Subcutaneous abdominal adipose tissue (tissue), 5 donors: ENCODE measurements at regions not wholly inside any gene's neighbourhood (a gene's known extent, or its start where the extent isn't known, plus 50 kb on each side); places are given as distances from the start of the nearest gene placed in this dataset.
"Not testable (repeated sequence)": the region's sequence is repeated elsewhere in the genome, so short reads cannot be mapped to it uniquely, and the experiment has no call there.

Experiments used
- H3K27ac ChIP-seq: one replicate; pipeline ENCODE4 v1.7.0; 2013; ENCODE audit warnings: low read depth, mild to moderate bottlenecking, inconsistent platforms, low read length, moderate library complexity
- H3K27me3 ChIP-seq, 5 donors: one replicate each; pipeline ENCODE4 v1.7.0; 2013; ENCODE audit warnings: low read length in 5 of 5, inconsistent platforms in 1 of 5; ENCODE audit not compliant: control insufficient read depth in 5 of 5, insufficient read depth in 4 of 5
- H3K36me3 ChIP-seq, 5 donors: one replicate each; pipeline ENCODE4 v1.7.0; 2013; ENCODE audit warnings: low read length in 5 of 5; ENCODE audit not compliant: control insufficient read depth in 5 of 5, insufficient read depth in 5 of 5
- H3K4me1 ChIP-seq, 5 donors: one replicate each; pipeline ENCODE4 v1.7.0; 2013; ENCODE audit warnings: low read length in 5 of 5, mild to moderate bottlenecking in 3 of 5, moderate library complexity in 1 of 5; ENCODE audit not compliant: control insufficient read depth in 5 of 5, insufficient read depth in 5 of 5
- H3K4me3 ChIP-seq, 5 donors: one replicate each; pipeline ENCODE4 v1.7.0; 2013; ENCODE audit warnings: low read length in 5 of 5, low read depth in 1 of 5
- H3K9ac ChIP-seq, 5 donors: one replicate each; pipeline ENCODE4 v1.7.0; 2013; ENCODE audit warnings: low read length in 5 of 5, mild to moderate bottlenecking in 4 of 5, moderate library complexity in 3 of 5
- H3K9me3 ChIP-seq, 5 donors: one replicate each; pipeline ENCODE4 v1.7.0; 2013; ENCODE audit warnings: low read length in 5 of 5; ENCODE audit not compliant: control insufficient read depth in 5 of 5
- donor health status: healthy.
- donor health status: healthy.
- donor health status: healthy.
- donor health status: healthy.
- donor health status: healthy.

DNA sequence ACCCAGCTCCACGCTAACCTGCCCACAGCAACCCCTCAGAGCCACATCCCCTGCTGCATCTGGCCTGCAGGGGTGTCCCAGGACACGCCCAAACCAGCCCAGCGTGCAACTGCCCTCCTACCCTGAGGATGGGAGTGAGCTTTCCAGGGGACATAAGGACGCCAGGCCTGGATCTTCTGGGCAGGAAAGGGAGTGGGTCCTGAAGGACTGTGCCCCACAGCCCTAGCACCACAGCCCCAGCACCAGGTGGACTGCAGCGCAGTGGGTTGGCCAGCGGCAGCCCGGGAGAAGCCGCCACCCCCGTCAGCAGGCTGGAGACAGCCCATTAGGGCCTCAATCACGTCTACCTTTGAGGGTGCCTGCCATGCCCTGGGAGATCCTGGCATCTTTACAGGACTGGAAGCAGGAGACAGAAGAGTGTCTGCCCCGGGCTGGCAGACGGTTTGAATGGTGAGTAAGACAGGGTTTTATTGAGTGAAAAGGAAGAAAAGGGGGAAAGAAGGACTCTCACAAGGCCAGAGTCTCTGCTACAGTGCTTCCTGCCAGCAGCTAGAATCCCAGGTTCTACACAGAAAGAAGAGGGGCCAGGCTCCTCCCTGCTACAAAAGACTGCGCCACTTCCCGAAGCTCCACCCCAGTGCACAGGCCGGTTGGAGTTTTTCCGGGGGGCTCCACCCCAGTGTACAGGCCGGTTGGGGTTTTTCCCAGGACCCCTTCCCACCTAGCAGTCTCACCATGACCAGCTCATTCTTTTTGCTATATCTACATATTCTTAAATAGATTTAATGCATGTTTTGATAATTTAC, 69.8 kb upstream of the KCTD7 start:
- Histone ChIP-seq H3K27me3 (no peaks in the 10 kb centered on the region), H3K4me1 (peaks cover 0 to 14% (median 9%) of the 10 kb centered on the region in 5 donors), H3K9ac (peak overlapping the region in 1 of 5 donors; percentile 13), H3K36me3 (peaks cover 7 to 48% (median 30%) of the 10 kb centered on the region in 5 donors), H3K4me3 (no peak overlapping the region), H3K27ac (no peak overlapping the region), H3K9me3 (no peaks in the 10 kb centered on the region)

DNA sequence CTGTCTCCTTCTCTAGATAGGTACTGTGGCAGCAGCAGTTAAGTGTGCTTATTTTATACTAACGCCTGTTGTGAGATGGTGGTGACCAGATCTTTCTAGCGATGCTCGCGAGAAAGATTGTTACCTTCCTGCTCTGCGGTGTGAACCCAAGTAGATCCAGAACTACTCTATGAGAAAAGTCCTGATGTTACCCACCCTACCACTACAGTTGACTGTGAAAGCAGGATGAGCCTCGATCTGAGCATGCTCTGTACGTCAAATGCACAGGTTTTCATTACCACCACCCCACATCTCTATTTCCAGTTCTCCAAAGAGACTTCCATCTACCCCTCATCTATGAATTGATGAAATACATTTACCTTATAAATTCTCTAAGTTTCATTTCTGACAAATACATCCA, 64.6 kb upstream of the KCTD7 start:
- no peaks in the 10 kb centered on the region for H3K27me3 ChIP-seq
- peaks cover 0 to 12% (median 0%) of the 10 kb centered on the region in 5 donors for H3K4me1 ChIP-seq
- no peaks in the 10 kb centered on the region for H3K9me3 ChIP-seq
- no peak overlapping the region for H3K4me3 ChIP-seq
- H3K36me3 ChIP-seq = peaks cover 5 to 30% (median 14%) of the 10 kb centered on the region in 5 donors
- H3K27ac ChIP-seq = no peak overlapping the region
- H3K9ac ChIP-seq = no peak overlapping the region

GRCh38 chr7:66570179-66570578, 58.5 kb upstream of the KCTD7 start:
- H3K9ac ChIP-seq, H3K4me3 ChIP-seq, H3K27ac ChIP-seq, H3K9me3 ChIP-seq, H3K27me3 ChIP-seq: not testable (repeated sequence)
- Histone ChIP-seq H3K36me3 (peaks cover 27 to 50% (median 32%) of the 10 kb centered on the region in 5 donors), H3K4me1 (peaks cover 0 to 15% (median 0%) of the 10 kb centered on the region in 5 donors)

- H3K27ac ChIP-seq = no peak overlapping the region
- peaks cover 24 to 52% (median 31%) of the 10 kb centered on the region in 5 donors for H3K36me3 ChIP-seq
- H3K9ac ChIP-seq = no peak overlapping the region
- H3K4me3 ChIP-seq = no peak overlapping the region
- peaks cover 0 to 14% (median 0%) of the 10 kb centered on the region in 5 donors for H3K4me1 ChIP-seq
- H3K27me3 ChIP-seq = no peaks in the 10 kb centered on the region
- H3K9me3 ChIP-seq = no peaks in the 10 kb centered on the region
Observed at GRCh38 chr7:66571568-66571967, 57.1 kb upstream of the KCTD7 start.

DNA sequence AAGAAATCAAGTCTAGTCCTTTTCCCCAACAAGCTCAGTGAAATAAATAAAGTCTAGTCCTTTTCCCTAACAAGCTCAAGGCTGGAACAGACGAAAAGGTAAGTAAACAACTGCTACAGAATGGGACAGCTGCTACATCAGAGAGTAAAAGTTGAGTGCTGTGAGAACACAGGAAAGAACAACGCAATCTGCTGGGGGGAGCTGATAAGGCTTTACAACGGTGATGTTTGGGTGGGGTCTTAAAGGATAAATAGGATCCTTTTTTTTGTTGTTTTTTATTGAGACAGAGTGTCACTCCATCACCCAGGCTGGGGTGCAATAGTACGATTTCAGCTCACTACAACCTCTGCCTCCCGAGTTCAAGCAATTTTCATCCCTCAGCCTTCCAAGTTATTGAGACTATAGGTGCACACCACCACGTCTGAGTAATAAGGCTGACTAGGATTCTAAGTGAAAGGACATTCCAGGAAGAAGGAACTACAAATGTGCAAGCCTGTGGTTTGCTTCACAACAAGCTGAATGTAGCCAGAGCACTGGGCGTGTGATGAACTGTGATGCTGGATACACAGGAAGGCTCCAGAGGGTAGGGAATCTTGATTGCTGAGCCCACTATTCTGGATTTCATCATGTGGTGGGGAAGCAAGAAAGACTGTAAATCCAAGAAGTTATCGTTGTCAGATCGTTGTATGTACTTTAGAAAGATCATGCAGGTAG, 54.7 kb upstream of the KCTD7 start:
- not testable (repeated sequence) for H3K27ac ChIP-seq, H3K9ac ChIP-seq, H3K27me3 ChIP-seq, H3K4me3 ChIP-seq, H3K9me3 ChIP-seq
- Histone ChIP-seq H3K36me3 (peaks cover 17 to 46% (median 25%) of the 10 kb centered on the region in 5 donors), H3K4me1 (peaks cover 0 to 12% (median 8%) of the 10 kb centered on the region in 5 donors)

- not testable (repeated sequence) for H3K9me3 ChIP-seq
Observed at GRCh38 chr7:66574768-66575167, 53.9 kb upstream of the KCTD7 start.

DNA sequence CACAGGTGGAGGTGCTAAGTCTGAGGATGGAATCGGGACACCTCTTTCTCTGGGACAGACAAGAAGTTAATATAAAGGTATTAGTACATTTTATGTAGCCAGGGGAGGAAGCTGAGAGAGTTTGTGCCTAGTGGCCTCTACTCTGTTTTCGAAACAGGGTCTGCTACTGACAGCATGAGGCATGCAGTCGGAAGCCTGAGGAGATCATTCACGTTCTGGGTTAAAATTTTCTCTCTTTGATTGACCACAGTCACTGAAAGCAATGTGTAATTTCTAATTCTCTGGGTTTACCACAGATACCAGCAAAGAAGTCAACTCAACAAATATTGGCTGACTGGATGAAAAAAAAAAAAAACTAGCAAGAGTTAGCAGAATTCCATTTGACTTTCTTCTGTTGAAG, 53.3 kb upstream of the KCTD7 start:
- Histone ChIP-seq H3K4me3 (no peak overlapping the region), H3K27ac (no peak overlapping the region), H3K27me3 (no peaks in the 10 kb centered on the region), H3K4me1 (peaks cover 0 to 12% (median 8%) of the 10 kb centered on the region in 5 donors), H3K36me3 (peaks cover 17 to 39% (median 22%) of the 10 kb centered on the region in 5 donors), H3K9ac (no peak overlapping the region), H3K9me3 (no peaks in the 10 kb centered on the region)

More at GRCh38 chr7:66574768-66575167, 53.9 kb upstream of the KCTD7 start:
- not testable (repeated sequence) for H3K27ac ChIP-seq, H3K27me3 ChIP-seq, H3K4me3 ChIP-seq, H3K9ac ChIP-seq
- Histone ChIP-seq H3K36me3 (peaks cover 17 to 39% (median 22%) of the 10 kb centered on the region in 5 donors), H3K4me1 (peaks cover 0 to 12% (median 8%) of the 10 kb centered on the region in 5 donors)

- H3K27ac ChIP-seq = no peak overlapping the region
- no peaks in the 10 kb centered on the region for H3K27me3 ChIP-seq
- H3K4me3 ChIP-seq = no peak overlapping the region
- H3K9me3 ChIP-seq = no peaks in the 10 kb centered on the region
- peaks cover 15 to 40% (median 23%) of the 10 kb centered on the region in 5 donors for H3K36me3 ChIP-seq
- H3K4me1 ChIP-seq = peaks cover 0 to 12% (median 8%) of the 10 kb centered on the region in 5 donors
- no peak overlapping the region for H3K9ac ChIP-seq
Observed at GRCh38 chr7:66576646-66577045, 52.0 kb upstream of the KCTD7 start.
